Tibial nerve (tissue), 4 donors: ENCODE measurements at regions not wholly inside any gene's neighbourhood (a gene's known extent, or its start where the extent isn't known, plus 50 kb on each side); places are given as distances from the start of the nearest gene placed in this dataset.
"Not testable (repeated sequence)": the region's sequence is repeated elsewhere in the genome, so short reads cannot be mapped to it uniquely, and the experiment has no call there.

Experiments used
- DNase-seq, 2 donors: peaks; one replicate each; pipeline ENCODE4 v3.0.0-alpha.2; 2019; ENCODE audit warnings: low spot score in 2 of 2
- H3K27ac ChIP-seq, 4 donors: fragments of 200-600 bp; sonication (generic) in 3 of 4; one replicate each; pipeline ENCODE4 v1.5.1; 2017 to 2019; ENCODE audit warnings: mild to moderate bottlenecking in 1 of 4
- H3K27me3 ChIP-seq, 2 donors: fragments of 200-600 bp; sonication (generic) in 1 of 2; one replicate each; pipeline versions ENCODE4 v1.5.1 to v1.6.0; 2017 to 2019
- H3K36me3 ChIP-seq, 3 donors: fragments of 200-600 bp; sonication (generic); one replicate each; pipeline ENCODE4 v1.5.1; 2018 to 2019
- H3K4me1 ChIP-seq, 4 donors: fragments of 200-600 bp; sonication (generic) in 3 of 4; one replicate each; pipeline ENCODE4 v1.5.1; 2017 to 2019
- H3K4me3 ChIP-seq, 4 donors: fragments of 200-600 bp; sonication (generic) in 3 of 4; one replicate each; pipeline ENCODE4 v1.5.1; 2017 to 2019; ENCODE audit warnings: mild to moderate bottlenecking in 1 of 4, moderate library complexity in 1 of 4
- H3K9me3 ChIP-seq, 4 donors: fragments of 200-600 bp; sonication (generic) in 3 of 4; one replicate each; pipeline ENCODE4 v1.5.1; 2017 to 2019
- EP300 ChIP-seq, 2 donors: sonication (generic); formaldehyde crosslinking; IDR thresholded peaks; one replicate each; pipeline ENCODE4 v1.6.1; 2017; ENCODE audit warnings: antibody characterized with exemption in 2 of 2, mild to moderate bottlenecking in 1 of 2
- POLR2A ChIP-seq, 2 donors: fragments of 450-650 bp; IDR thresholded peaks; one replicate each; pipeline ENCODE4 v1.6.1; 2017; ENCODE audit warnings: antibody characterized with exemption in 2 of 2, mild to moderate bottlenecking in 2 of 2, moderate library complexity in 2 of 2
- WGBS, 2 donors: methylation state at CpG; one replicate each; pipeline ENCODE4 v1.1.5; 2018; 5-methylcytosine and 5-hydroxymethylcytosine counted together
- TF ChIP-seq, protein P1 (sequence below), 5 experiments: fragments of 200-600 bp in 3 of 5; fragments of 450-650 bp in 2 of 5; sonication (generic) in 3 of 5; IDR thresholded peaks; one replicate each; pipeline ENCODE4 v1.5.1; 2016 to 2019; ENCODE audit warnings: antibody characterized with exemption in 5 of 5, mild to moderate bottlenecking in 3 of 5, moderate library complexity in 2 of 5

DNA sequence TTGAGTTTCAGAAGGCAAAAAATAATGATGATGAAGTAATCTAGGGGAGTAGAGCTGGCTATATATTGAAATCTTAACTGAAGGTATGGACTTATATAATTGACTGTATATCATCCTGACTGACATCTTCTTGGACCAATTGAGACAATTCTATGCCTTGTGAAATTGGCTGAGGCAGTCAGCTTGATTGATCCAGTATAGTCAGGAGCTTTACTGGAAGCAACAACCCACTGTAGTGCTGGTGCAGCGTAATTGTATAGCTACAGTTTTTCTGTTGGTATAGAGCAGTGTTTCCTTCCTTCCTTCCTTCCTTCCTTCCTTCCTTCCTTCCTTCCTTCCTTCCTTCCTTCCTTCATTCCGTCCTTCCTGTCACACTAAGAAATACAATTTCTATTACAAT is 268.0 kb downstream of the NUF2 start:
- H3K4me3 ChIP-seq = no peak overlapping the region
- H3K4me1 ChIP-seq = no peaks in the 10 kb centered on the region
- no peak for DNase-seq
- 85 to 86% methylated on average over 2 of the region's 2 CpGs for WGBS, 2 donors
- no peaks in the 10 kb centered on the region for H3K27me3 ChIP-seq
- TF ChIP-seq, protein P1, sequence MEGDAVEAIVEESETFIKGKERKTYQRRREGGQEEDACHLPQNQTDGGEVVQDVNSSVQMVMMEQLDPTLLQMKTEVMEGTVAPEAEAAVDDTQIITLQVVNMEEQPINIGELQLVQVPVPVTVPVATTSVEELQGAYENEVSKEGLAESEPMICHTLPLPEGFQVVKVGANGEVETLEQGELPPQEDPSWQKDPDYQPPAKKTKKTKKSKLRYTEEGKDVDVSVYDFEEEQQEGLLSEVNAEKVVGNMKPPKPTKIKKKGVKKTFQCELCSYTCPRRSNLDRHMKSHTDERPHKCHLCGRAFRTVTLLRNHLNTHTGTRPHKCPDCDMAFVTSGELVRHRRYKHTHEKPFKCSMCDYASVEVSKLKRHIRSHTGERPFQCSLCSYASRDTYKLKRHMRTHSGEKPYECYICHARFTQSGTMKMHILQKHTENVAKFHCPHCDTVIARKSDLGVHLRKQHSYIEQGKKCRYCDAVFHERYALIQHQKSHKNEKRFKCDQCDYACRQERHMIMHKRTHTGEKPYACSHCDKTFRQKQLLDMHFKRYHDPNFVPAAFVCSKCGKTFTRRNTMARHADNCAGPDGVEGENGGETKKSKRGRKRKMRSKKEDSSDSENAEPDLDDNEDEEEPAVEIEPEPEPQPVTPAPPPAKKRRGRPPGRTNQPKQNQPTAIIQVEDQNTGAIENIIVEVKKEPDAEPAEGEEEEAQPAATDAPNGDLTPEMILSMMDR (IDR thresholded peaks at IDR 0.05) = no peak
- TF ChIP-seq EP300 (IDR thresholded peaks at IDR 0.05) (no peak), POLR2A (IDR thresholded peaks at IDR 0.05) (no peak)
- no peaks in the 10 kb centered on the region for H3K36me3 ChIP-seq
- H3K9me3 ChIP-seq = no peaks in the 10 kb centered on the region
- H3K27ac ChIP-seq = no peak overlapping the region

DNA sequence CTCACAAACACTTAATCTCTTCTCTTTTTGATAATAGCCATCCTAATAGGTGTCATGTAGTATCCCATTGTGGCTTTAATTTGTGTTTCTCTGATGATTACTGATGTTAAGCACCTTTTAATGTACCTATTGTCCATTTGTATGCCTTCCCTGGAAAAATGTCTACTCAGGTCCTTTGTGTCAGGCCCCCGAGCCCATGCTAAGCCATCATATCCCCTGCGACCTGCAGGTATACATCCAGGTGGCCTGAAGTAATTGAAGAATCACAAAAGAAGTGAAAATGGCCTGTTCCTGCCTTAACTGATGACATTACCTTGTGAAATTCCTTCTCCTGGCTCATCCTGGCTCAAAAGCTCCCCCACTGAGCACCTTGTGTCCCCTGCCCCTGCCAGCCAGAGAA is 269.4 kb downstream of the NUF2 start:
- not testable (repeated sequence) for H3K27me3 ChIP-seq, H3K9me3 ChIP-seq, H3K4me1 ChIP-seq, DNase-seq, H3K4me3 ChIP-seq, H3K36me3 ChIP-seq, H3K27ac ChIP-seq
- WGBS, 2 donors = 89 to 93% methylated on average over 2 of the region's 2 CpGs

- WGBS, 2 donors = 59 to 62% methylated on average over 3 of the region's 3 CpGs
- not testable (repeated sequence) for H3K36me3 ChIP-seq, H3K27ac ChIP-seq, H3K9me3 ChIP-seq, DNase-seq, H3K4me1 ChIP-seq, H3K27me3 ChIP-seq, H3K4me3 ChIP-seq
Observed at GRCh38 chr1:163592623-163593022, 270.9 kb downstream of the NUF2 start.

DNA sequence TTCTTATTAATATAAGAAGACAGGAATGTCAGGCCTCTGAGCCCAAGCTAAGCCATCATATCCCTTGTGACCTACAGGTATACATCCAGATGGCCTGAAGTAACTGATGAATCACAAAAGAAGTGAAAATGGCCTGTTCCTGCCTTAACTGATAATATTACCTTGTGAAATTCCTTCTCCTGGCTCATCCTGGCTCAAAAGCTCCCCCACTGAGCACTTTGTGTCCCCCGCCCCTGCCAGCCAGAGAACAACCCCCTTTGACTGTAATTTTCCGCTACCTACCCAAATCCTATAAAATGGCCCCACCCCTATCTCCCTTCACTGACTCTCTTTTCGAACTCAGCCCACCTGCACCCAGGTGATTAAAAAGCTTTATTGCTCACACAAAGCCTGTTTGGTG is 274.4 kb downstream of the NUF2 start:
- not testable (repeated sequence) for DNase-seq, H3K27me3 ChIP-seq, H3K27ac ChIP-seq, H3K4me1 ChIP-seq, H3K4me3 ChIP-seq, H3K36me3 ChIP-seq, H3K9me3 ChIP-seq
- 68 to 76% methylated on average over 3 of the region's 3 CpGs for WGBS, 2 donors

DNA sequence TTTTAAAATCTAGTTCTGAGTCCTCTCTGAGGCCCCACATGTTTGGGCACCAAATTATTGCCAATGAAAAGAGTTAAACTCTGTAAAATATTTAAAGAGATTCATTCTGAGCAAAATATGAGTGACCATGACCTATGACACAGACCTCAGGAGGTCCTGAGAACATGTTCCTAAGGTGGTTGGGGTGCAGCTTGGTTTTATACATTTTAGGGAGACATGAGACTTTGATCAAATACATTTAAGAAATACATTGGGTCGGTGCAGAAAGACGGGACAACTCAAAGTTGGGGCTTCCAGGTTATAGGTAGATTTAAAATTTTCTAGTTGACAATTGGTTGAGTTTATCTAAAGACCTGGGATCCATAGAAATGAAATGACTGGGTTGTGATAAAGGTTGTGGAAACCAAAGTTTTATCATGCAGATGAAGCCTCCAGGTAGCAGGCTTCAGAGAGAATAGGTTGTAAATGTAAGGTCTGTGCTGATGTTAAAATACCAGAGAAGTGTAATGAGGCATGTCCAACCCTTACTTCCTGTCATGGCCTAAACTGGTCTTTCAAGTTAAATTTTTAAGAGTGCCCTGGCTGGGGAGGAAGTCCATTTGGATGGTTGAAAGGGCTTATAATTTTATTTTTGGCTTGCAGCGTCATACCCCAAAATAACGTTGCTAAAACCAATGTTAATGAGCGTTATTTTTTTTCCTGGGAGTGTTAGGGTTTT is 274.9 kb downstream of the NUF2 start:
- 46 to 60% methylated on average over 5 of the region's 5 CpGs for WGBS, 2 donors
- no peak overlapping the region for H3K4me3 ChIP-seq
- no peaks in the 10 kb centered on the region for H3K9me3 ChIP-seq
- H3K27me3 ChIP-seq = no peaks in the 10 kb centered on the region
- H3K4me1 ChIP-seq = no peaks in the 10 kb centered on the region
- no peak overlapping the region for H3K27ac ChIP-seq
- H3K36me3 ChIP-seq = no peaks in the 10 kb centered on the region
- TF ChIP-seq, protein P1 (IDR thresholded peaks at IDR 0.05) = no peak
- DNase-seq = no peak

- WGBS, 2 donors = 90 to 91% methylated on average over 6 of the region's 6 CpGs
- no peaks in the 10 kb centered on the region for H3K4me1 ChIP-seq
- no peaks in the 10 kb centered on the region for H3K27me3 ChIP-seq
- H3K4me3 ChIP-seq = no peak overlapping the region
- no peak overlapping the region for H3K27ac ChIP-seq
- TF ChIP-seq, protein P1 (IDR thresholded peaks at IDR 0.05) = no peak
- TF ChIP-seq POLR2A (IDR thresholded peaks at IDR 0.05) (no peak), EP300 (IDR thresholded peaks at IDR 0.05) (no peak)
- H3K36me3 ChIP-seq = no peaks in the 10 kb centered on the region
- no peaks in the 10 kb centered on the region for H3K9me3 ChIP-seq
- no peak for DNase-seq
Observed at GRCh38 chr1:163604321-163604720, 282.6 kb downstream of the NUF2 start.

GRCh38 chr1:163604896-163605295 is 283.1 kb downstream of the NUF2 start:
- TF ChIP-seq POLR2A (IDR thresholded peaks at IDR 0.05) (no peak), EP300 (IDR thresholded peaks at IDR 0.05) (no peak)
- TF ChIP-seq, protein P1 (IDR thresholded peaks at IDR 0.05) = no peak
- H3K9me3 ChIP-seq = no peaks in the 10 kb centered on the region
- H3K36me3 ChIP-seq = no peaks in the 10 kb centered on the region
- H3K27me3 ChIP-seq = no peaks in the 10 kb centered on the region
- WGBS, 2 donors = 74 to 80% methylated on average over 3 of the region's 3 CpGs
- no peak overlapping the region for H3K4me3 ChIP-seq
- no peaks in the 10 kb centered on the region for H3K4me1 ChIP-seq
- DNase-seq = no peak
- no peak overlapping the region for H3K27ac ChIP-seq
